Caki2 (cell line): ENCODE measurements at regions not wholly inside any gene's neighbourhood (a gene's known extent, or its start where the extent isn't known, plus 50 kb on each side); places are given as distances from the start of the nearest gene placed in this dataset.

Experiments used
- DNase-seq: peaks from one replicate; pipeline ENCODE4 v3.0.0-alpha.2; 2015; ENCODE audit warnings: low read depth
- in situ Hi-C: cut with HindIII; loops from 2 replicates; pipeline ENCODE4 v1.10.0; 2016; ENCODE audit warnings: low sequenced_read_pairs, low pct_unique_long_range_greater_than_20kb, mixed read lengths

- in situ Hi-C loops, result no loop called here
- DNase-seq, result no peak
Observed at GRCh38 chr6:108796875-108797274, 51.3 kb upstream of the ARMC2 start.

- in situ Hi-C loops, result no loop called here
Observed at GRCh38 chr6:108797951-108798669, 50.1 kb upstream of the ARMC2 start.

More at GRCh38 chr6:108797951-108798669, 50.1 kb upstream of the ARMC2 start:
- DNase-seq, result peak; percentile 51
